Activated naive CD4-positive, alpha-beta T cell treated with anti-CD3 and anti-CD28 coated beads, Interleukin-2, amount 50 U/mL, for 72 hours (primary cell): ENCODE measurements at regions not wholly inside any gene's neighbourhood (a gene's known extent, or its start where the extent isn't known, plus 50 kb on each side); places are given as distances from the start of the nearest gene placed in this dataset.

ENCODE experiments used
- ATAC-seq, 2 donors: fragments of 150-1000 bp; cut with Tn5 transposase; 2 replicates each; pipeline ENCODE4 v1.10.0; 2021; ENCODE audit warnings: mild to moderate bottlenecking in 2 of 2, moderate library complexity in 2 of 2
- DNase-seq, 2 donors: peaks; one replicate each; pipeline ENCODE4 v3.0.0; 2021 to 2022; ENCODE audit warnings: low spot score in 2 of 2
- H3K27ac Mint-ChIP-seq, 2 donors: one replicate each; pipeline ENCODE4 v1.8.0; 2022; ENCODE audit warnings: mild to moderate bottlenecking in 2 of 2, mixed read lengths in 2 of 2
- H3K36me3 Mint-ChIP-seq, 2 donors: one replicate each; pipeline ENCODE4 v1.8.0; 2022; ENCODE audit warnings: mixed read lengths in 2 of 2
- H3K9me3 Mint-ChIP-seq, 2 donors: one replicate each; pipeline ENCODE4 v1.8.0; 2022; ENCODE audit warnings: mixed read lengths in 2 of 2

DNA sequence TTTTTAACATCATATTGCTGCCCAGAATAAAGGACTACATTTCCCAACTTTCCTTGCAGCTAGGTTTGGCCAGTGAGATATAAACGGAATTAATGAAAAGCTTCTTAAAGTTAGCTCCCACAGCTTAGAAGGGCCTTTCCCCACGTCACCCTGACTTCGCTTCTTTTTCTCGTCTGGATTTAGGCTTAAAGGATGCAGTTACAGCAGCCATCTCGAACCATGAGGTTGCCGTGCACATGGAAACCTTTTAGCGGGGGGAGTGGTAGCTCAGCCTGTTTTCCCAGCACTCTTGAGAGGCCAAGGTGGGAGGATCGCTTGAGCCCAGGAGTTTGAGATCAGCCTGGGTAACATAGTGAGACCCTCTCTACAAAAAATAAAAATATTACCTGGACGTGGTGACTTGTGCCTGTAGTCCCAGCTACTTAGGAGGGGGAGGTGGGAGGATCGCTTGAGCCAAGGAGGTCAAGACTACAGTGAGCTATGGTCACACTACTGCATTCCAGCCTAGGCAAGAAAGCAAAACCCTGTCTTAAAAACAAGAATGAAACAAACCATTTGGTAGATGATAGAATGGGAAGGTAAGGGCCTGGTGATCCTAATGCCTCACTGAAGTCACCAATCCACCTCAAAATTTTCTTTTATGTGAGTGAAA lies 64.3 kb upstream of the C1GALT1 start:
- H3K9me3 Mint-ChIP-seq, result no peaks in the 10 kb centered on the region
- no peak overlapping the region for H3K27ac Mint-ChIP-seq
- no peaks in the 10 kb centered on the region for H3K36me3 Mint-ChIP-seq
- ATAC-seq (no peak), DNase-seq (no peak)

- no peaks in the 10 kb centered on the region for H3K36me3 Mint-ChIP-seq
- DNase-seq (no peak), ATAC-seq (no peak)
- H3K9me3 Mint-ChIP-seq, result no peaks in the 10 kb centered on the region
- no peak overlapping the region for H3K27ac Mint-ChIP-seq
Observed at GRCh38 chr7:7118822-7119221, 63.5 kb upstream of the C1GALT1 start.

GRCh38 chr7:7119729-7120128 lies 62.6 kb upstream of the C1GALT1 start:
- no peaks in the 10 kb centered on the region for H3K9me3 Mint-ChIP-seq
- H3K27ac Mint-ChIP-seq, result no peak overlapping the region
- DNase-seq (no peak), ATAC-seq (no peak)
- H3K36me3 Mint-ChIP-seq, result no peaks in the 10 kb centered on the region

DNA sequence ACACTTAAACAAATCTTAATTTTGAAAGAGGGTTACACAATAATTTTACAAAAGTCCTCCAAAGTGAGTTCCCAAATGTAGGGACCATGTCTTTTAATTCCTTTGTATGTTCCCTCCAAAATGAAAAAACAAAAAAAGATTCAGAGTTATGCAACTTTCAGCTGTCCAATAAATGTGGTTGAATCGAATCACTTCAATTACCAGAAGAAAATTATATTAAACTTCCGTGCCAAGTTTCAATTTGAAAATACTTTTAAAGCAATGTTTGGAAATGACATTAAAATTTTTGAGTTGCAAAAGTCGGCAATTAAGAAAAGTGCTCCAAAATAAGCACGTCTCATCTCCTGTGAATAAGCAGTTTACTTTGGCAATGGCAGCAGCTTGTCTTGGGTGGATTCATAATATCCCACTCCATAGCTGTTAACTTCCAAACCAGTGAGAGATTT lies 60.3 kb upstream of the C1GALT1 start:
- Mint-ChIP-seq H3K9me3 (no peaks in the 10 kb centered on the region), H3K36me3 (no peaks in the 10 kb centered on the region), H3K27ac (no peak overlapping the region)
- DNase-seq, result no peak
- ATAC-seq, result no peak

GRCh38 chr7:7122701-7123281 lies 59.6 kb upstream of the C1GALT1 start:
- Mint-ChIP-seq H3K36me3 (no peaks in the 10 kb centered on the region), H3K27ac (no peak overlapping the region), H3K9me3 (no peaks in the 10 kb centered on the region)
- no peak for ATAC-seq
- no peak for DNase-seq

GRCh38 chr7:7125963-7126362 lies 56.4 kb upstream of the C1GALT1 start:
- no peak for DNase-seq
- Mint-ChIP-seq H3K27ac (no peak overlapping the region), H3K9me3 (no peaks in the 10 kb centered on the region), H3K36me3 (no peaks in the 10 kb centered on the region)
- ATAC-seq, result no peak

GRCh38 chr7:7127773-7128172 lies 54.6 kb upstream of the C1GALT1 start:
- Mint-ChIP-seq H3K27ac (no peak overlapping the region), H3K36me3 (no peaks in the 10 kb centered on the region), H3K9me3 (no peaks in the 10 kb centered on the region)
- ATAC-seq, result no peak
- no peak for DNase-seq

DNA sequence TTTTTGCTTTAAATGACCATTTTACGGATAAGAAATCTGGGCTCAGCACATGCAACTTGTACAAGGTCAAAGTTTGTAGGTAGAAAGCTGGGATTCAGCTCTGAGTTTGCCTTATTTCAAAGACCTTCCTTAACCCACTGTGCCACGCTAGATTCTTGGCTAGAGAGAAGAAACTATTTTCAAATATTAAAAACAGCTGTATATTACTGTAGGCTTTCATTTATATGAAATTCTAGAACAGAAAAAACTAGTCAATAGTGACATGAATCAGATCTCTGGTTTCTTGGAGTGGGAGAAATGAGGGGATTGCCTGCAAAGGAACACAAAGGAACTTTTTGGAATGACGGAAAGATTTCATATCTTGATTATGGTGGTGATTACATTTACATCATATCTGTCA lies 53.0 kb upstream of the C1GALT1 start:
- ATAC-seq (no peak), DNase-seq (no peak)
- Mint-ChIP-seq H3K36me3 (no peaks in the 10 kb centered on the region), H3K27ac (no peak overlapping the region), H3K9me3 (no peaks in the 10 kb centered on the region)

DNA sequence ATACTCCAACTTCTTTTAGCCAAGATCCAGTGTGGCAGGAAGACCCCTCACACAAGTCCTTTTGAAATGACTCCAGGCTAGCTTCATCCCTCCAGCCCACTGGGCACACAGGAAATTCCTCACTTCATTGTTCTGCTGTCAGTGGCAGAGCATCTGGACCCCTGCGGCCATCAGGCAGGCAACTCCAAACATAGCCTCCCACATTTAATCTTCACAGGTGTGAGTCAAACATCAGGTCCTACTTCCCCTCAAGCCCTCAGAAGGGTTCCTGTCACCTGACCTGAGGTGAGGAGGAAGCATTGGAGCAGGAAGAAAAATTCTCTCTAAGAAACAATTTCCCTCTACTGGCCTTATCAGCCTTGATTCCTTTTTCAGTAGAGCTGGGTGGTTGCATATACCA lies 51.1 kb upstream of the C1GALT1 start:
- Mint-ChIP-seq H3K27ac (no peak overlapping the region), H3K9me3 (no peaks in the 10 kb centered on the region), H3K36me3 (no peaks in the 10 kb centered on the region)
- DNase-seq (no peak), ATAC-seq (no peak)
